Neuronal stem cell (in vitro differentiated cells): ENCODE measurements at regions not wholly inside any gene's neighbourhood (a gene's known extent, or its start where the extent isn't known, plus 50 kb on each side); places are given as distances from the start of the nearest gene placed in this dataset.

Experiments used
- DNase-seq: peaks from one replicate; pipeline ENCODE4 v3.0.0-alpha.2; 2013; ENCODE audit warnings: low spot score
- H2AFZ ChIP-seq: one replicate; pipeline ENCODE4 v1.6.1; 2013; ENCODE audit warnings: mild to moderate bottlenecking, low read length, inconsistent platforms
- H2AK5ac ChIP-seq: 2 replicates; pipeline ENCODE4 v1.6.1; 2013; ENCODE audit warnings: low read depth, mild to moderate bottlenecking, inconsistent platforms, low read length, moderate library complexity, mixed read lengths
- H2BK120ac ChIP-seq: 2 replicates; pipeline ENCODE4 v1.6.1; 2013; ENCODE audit warnings: low read depth, mild to moderate bottlenecking, inconsistent platforms, low read length, moderate library complexity, mixed read lengths
- H2BK12ac ChIP-seq: one replicate; pipeline ENCODE4 v1.6.1; 2013; ENCODE audit warnings: low read length, inconsistent platforms
- H2BK15ac ChIP-seq: 2 replicates; pipeline ENCODE4 v1.6.1; 2013; ENCODE audit warnings: mild to moderate bottlenecking, low read length, inconsistent platforms, mixed read lengths
- H2BK5ac ChIP-seq: one replicate; pipeline ENCODE4 v1.6.1; 2013; ENCODE audit warnings: inconsistent platforms, mild to moderate bottlenecking, low read length, moderate library complexity
- H3K14ac ChIP-seq: one replicate; pipeline ENCODE4 v1.6.1; 2013; ENCODE audit warnings: low read length, inconsistent platforms
- H3K18ac ChIP-seq: 2 replicates; pipeline ENCODE4 v1.6.1; 2013; ENCODE audit warnings: low read length, inconsistent platforms
- H3K23ac ChIP-seq: 2 replicates; pipeline ENCODE4 v1.6.1; 2013; ENCODE audit warnings: low read depth, mild to moderate bottlenecking, mixed read lengths, low read length, inconsistent platforms; ENCODE audit not compliant: poor library complexity
- H3K27ac ChIP-seq: replicated peaks from 3 replicates; pipeline ENCODE4 v1.5.1; 2013; ENCODE audit warnings: low read length, inconsistent platforms
- H3K27me3 ChIP-seq, 3 experiments: 2 replicates each; pipeline ENCODE4 v1.6.1; 2013; ENCODE audit warnings: low read length in 3 of 3, mild to moderate bottlenecking in 2 of 3, inconsistent platforms in 1 of 3, low read depth in 1 of 3, mixed read lengths in 1 of 3, moderate library complexity in 1 of 3; ENCODE audit not compliant: control insufficient read depth in 3 of 3, insufficient read depth in 3 of 3
- H3K36me3 ChIP-seq, 2 donors: replicated peaks in 1 of 2; 2 replicates each; pipeline ENCODE4 v1.6.1; 2013; ENCODE audit warnings: low read length in 2 of 2; ENCODE audit not compliant: control insufficient read depth in 2 of 2, insufficient read depth in 2 of 2
- H3K4ac ChIP-seq: 2 replicates; pipeline ENCODE4 v1.6.1; 2013; ENCODE audit warnings: inconsistent platforms, mild to moderate bottlenecking, low read length, moderate library complexity
- H3K4me1 ChIP-seq, 2 donors: 1 replicate in 1 of 2; 2 replicates in 1 of 2; pipeline ENCODE4 v1.6.1; 2013; ENCODE audit warnings: low read length in 2 of 2, low read depth in 1 of 2; ENCODE audit not compliant: control insufficient read depth in 2 of 2, insufficient read depth in 1 of 2
- H3K4me2 ChIP-seq: one replicate; pipeline ENCODE4 v1.6.1; 2013; ENCODE audit warnings: mild to moderate bottlenecking, low read length, inconsistent platforms; ENCODE audit not compliant: insufficient read depth, poor library complexity, severe bottlenecking
- H3K4me3 ChIP-seq, 2 donors: 2 replicates each; pipeline ENCODE4 v1.5.1; 2013; ENCODE audit warnings: low read length in 2 of 2, mild to moderate bottlenecking in 2 of 2, inconsistent platforms in 1 of 2, moderate library complexity in 1 of 2
- H3K79me1 ChIP-seq: one replicate; pipeline ENCODE4 v1.6.1; 2013; ENCODE audit warnings: low read depth, mild to moderate bottlenecking, inconsistent platforms, low read length, moderate library complexity
- H3K9ac ChIP-seq: one replicate; pipeline ENCODE4 v1.6.1; 2013; ENCODE audit warnings: mild to moderate bottlenecking, low read depth, low read length, inconsistent platforms; ENCODE audit not compliant: poor library complexity
- H3K9me3 ChIP-seq, 2 donors: replicated peaks in 1 of 2; 2 replicates each; pipeline versions ENCODE3 to v1.6.1; 2013; ENCODE audit warnings: low read length in 2 of 2, mild to moderate bottlenecking in 2 of 2, inconsistent platforms in 1 of 2, low read depth in 1 of 2, mixed read lengths in 1 of 2, moderate library complexity in 1 of 2; ENCODE audit not compliant: control insufficient read depth in 2 of 2, insufficient read depth in 1 of 2
- H4K8ac ChIP-seq: one replicate; pipeline ENCODE4 v1.6.1; 2013; ENCODE audit warnings: low read depth, mild to moderate bottlenecking, inconsistent platforms, low read length, moderate library complexity
- H4K91ac ChIP-seq: one replicate; pipeline ENCODE4 v1.6.1; 2013; ENCODE audit warnings: low read length, low read depth, mild to moderate bottlenecking, inconsistent platforms; ENCODE audit not compliant: poor library complexity
- WGBS, 2 donors: extraction: QIAGEN DNeasy Blood & Tissue Kit; methylation state at CpG; one replicate each; pipeline ENCODE4 v1.1.7; 2013; ENCODE audit warnings: missing lambda C conversion rate in 2 of 2, mixed read lengths in 1 of 2; ENCODE audit not compliant: insufficient read length in 2 of 2, insufficient replicate concordance in 1 of 2; ENCODE audit errors: extremely low coverage in 2 of 2; 5-methylcytosine and 5-hydroxymethylcytosine counted together

- no peak overlapping the region for H2BK12ac ChIP-seq
- no peaks in the 10 kb centered on the region for H3K36me3 ChIP-seq
- no peak overlapping the region for H3K18ac ChIP-seq
- H3K9ac ChIP-seq: no peak overlapping the region
- H2AFZ ChIP-seq: no peak overlapping the region
- no peak overlapping the region for H3K23ac ChIP-seq
- H3K4me3 ChIP-seq: no peak overlapping the region
- H3K14ac ChIP-seq: no peak overlapping the region
- H2AK5ac ChIP-seq: no peak overlapping the region
- H2BK15ac ChIP-seq: no peak overlapping the region
- no peak overlapping the region for H4K91ac ChIP-seq
- no peak overlapping the region for H3K27ac ChIP-seq
- no peak overlapping the region for H2BK120ac ChIP-seq
- no peak overlapping the region for H3K4me2 ChIP-seq
- H3K27me3 ChIP-seq: no peaks in the 10 kb centered on the region
- no peaks in the 10 kb centered on the region for H3K79me1 ChIP-seq
- H3K9me3 ChIP-seq: no peaks in the 10 kb centered on the region
- H4K8ac ChIP-seq: no peak overlapping the region
- no peak for DNase-seq
- H2BK5ac ChIP-seq: no peak overlapping the region
- no peak overlapping the region for H3K4ac ChIP-seq
- no peaks in the 10 kb centered on the region for H3K4me1 ChIP-seq
Observed at GRCh38 chr14:87449016-87449415, 544.0 kb downstream of the GALC start.

- H4K8ac ChIP-seq: no peak overlapping the region
- H2BK15ac ChIP-seq: no peak overlapping the region
- no peak overlapping the region for H3K27ac ChIP-seq
- H2BK5ac ChIP-seq: no peak overlapping the region
- no peak overlapping the region for H3K14ac ChIP-seq
- no peak overlapping the region for H3K9ac ChIP-seq
- H3K79me1 ChIP-seq: no peaks in the 10 kb centered on the region
- no peak overlapping the region for H2AFZ ChIP-seq
- H3K27me3 ChIP-seq: no peaks in the 10 kb centered on the region
- H4K91ac ChIP-seq: no peak overlapping the region
- no peak overlapping the region for H3K23ac ChIP-seq
- no peak overlapping the region for H3K18ac ChIP-seq
- H2AK5ac ChIP-seq: no peak overlapping the region
- H2BK120ac ChIP-seq: no peak overlapping the region
- DNase-seq: no peak
- H3K4ac ChIP-seq: no peak overlapping the region
- no peaks in the 10 kb centered on the region for H3K9me3 ChIP-seq
- no peak overlapping the region for H3K4me3 ChIP-seq
- H3K36me3 ChIP-seq: no peaks in the 10 kb centered on the region
- H2BK12ac ChIP-seq: no peak overlapping the region
- no peak overlapping the region for H3K4me2 ChIP-seq
- no peaks in the 10 kb centered on the region for H3K4me1 ChIP-seq
Observed at GRCh38 chr14:87443787-87444186, 549.2 kb downstream of the GALC start.

- H2BK120ac ChIP-seq: no peak overlapping the region
- no peak overlapping the region for H2BK12ac ChIP-seq
- no peak overlapping the region for H3K4me3 ChIP-seq
- H3K36me3 ChIP-seq: no peaks in the 10 kb centered on the region
- no peak overlapping the region for H4K8ac ChIP-seq
- no peak for DNase-seq
- H3K4ac ChIP-seq: no peak overlapping the region
- H3K23ac ChIP-seq: no peak overlapping the region
- H3K79me1 ChIP-seq: no peaks in the 10 kb centered on the region
- no peak overlapping the region for H3K27ac ChIP-seq
- peaks cover 0 to 2% (median 0%) of the 10 kb centered on the region in 3 experiments for H3K27me3 ChIP-seq
- no peak overlapping the region for H3K4me2 ChIP-seq
- H4K91ac ChIP-seq: no peak overlapping the region
- H3K9ac ChIP-seq: no peak overlapping the region
- no peak overlapping the region for H2BK15ac ChIP-seq
- no peak overlapping the region for H2AFZ ChIP-seq
- H3K4me1 ChIP-seq: no peaks in the 10 kb centered on the region
- H3K9me3 ChIP-seq: no peaks in the 10 kb centered on the region
- H2AK5ac ChIP-seq: no peak overlapping the region
- H3K14ac ChIP-seq: no peak overlapping the region
- H2BK5ac ChIP-seq: no peak overlapping the region
- no peak overlapping the region for H3K18ac ChIP-seq
- WGBS, 2 donors: 94 to 100% methylated on average over 1 of the region's 1 CpG
Observed at GRCh38 chr14:87443039-87443438, 549.9 kb downstream of the GALC start.

GRCh38 chr14:87437158-87437557, 555.8 kb downstream of the GALC start:
- Histone ChIP-seq H3K18ac (no peak overlapping the region), H2AFZ (no peak overlapping the region), H3K4me1 (peaks cover 0 to 3% of the 10 kb centered on the region in 2 donors), H3K9ac (no peak overlapping the region), H3K9me3 (no peaks in the 10 kb centered on the region), H2BK12ac (no peak overlapping the region), H3K27me3 (peaks cover 0 to 2% (median 0%) of the 10 kb centered on the region in 3 experiments), H3K14ac (no peak overlapping the region), H3K4me2 (no peak overlapping the region), H4K91ac (no peak overlapping the region), H2AK5ac (no peak overlapping the region), H3K79me1 (no peaks in the 10 kb centered on the region), H2BK120ac (no peak overlapping the region), H2BK5ac (no peak overlapping the region), H4K8ac (no peak overlapping the region), H3K36me3 (no peaks in the 10 kb centered on the region), H2BK15ac (no peak overlapping the region), H3K4me3 (no peak overlapping the region), H3K23ac (no peak overlapping the region), H3K27ac (no peak overlapping the region), H3K4ac (no peak overlapping the region)
- WGBS, 2 donors: no CpG with 5 or more reads among the region's 2 CpGs
- DNase-seq: no peak
